Right ventricle myocardium superior (tissue), 1 donor: ENCODE measurements at regions not wholly inside any gene's neighbourhood (a gene's known extent, or its start where the extent isn't known, plus 50 kb on each side); places are given as distances from the start of the nearest gene placed in this dataset.

Source experiments
- ATAC-seq: fragments of 200-7000 bp; cut with Tn5 transposase; one replicate; pipeline ENCODE4 v1.9.1; 2020; ENCODE audit warnings: mild to moderate bottlenecking; ENCODE audit not compliant: poor library complexity
- DNase-seq: peaks from one replicate; pipeline ENCODE4 v3.0.0-alpha.2; 2020
- intact Hi-C: fragments of 100-400 bp; cut with DNase I; formaldehyde crosslinking; loops from one replicate; pipeline ENCODE4 v1.11.2; 2022
- donor health status: DM: no; HTN: yes; CAD: no; lungs with severe emphysema.

GRCh38 chr3:43783987-43784639 is 93.4 kb downstream of the ABHD5 start:
- intact Hi-C loops = no loop called here
- ATAC-seq (no peak), DNase-seq (no peak)

DNA sequence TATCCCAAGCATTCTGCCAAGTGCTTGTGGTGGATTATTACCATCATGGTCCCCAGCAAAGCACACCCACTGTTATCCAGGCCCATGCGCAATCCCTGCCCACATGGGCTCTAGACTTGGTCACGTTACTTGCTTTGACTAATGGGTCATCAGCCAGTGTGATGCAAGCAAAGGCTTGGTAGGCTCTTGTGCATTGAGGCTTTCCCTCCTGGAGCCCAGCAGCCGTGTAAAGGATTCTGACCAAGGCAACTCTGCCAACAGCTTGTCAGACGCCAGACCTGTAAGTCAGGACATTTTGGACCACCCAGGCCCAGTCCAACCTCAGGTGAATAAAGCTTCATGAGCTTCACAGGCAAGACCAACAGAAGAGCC is 93.9 kb downstream of the ABHD5 start:
- ATAC-seq (no peak), DNase-seq (no peak)
- intact Hi-C loops = no loop called here

DNA sequence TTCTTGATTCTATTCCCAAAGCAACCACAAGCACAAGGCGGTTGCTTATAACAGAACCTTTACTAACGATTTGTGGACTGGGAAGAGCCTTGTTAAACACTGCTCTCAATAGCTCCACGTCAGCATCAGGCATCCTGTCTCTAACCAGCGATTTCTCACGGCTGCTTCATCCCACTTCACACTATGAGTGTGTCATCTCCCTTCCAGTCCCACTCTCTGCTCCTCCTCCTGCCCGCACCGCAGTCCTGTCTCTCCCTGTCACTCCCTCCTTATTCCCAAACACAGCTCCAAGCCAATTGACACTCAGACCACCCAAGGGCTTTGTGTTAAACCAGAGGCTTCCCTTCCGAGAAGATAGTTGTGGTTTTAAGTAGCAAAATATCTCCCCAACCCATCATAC is 94.8 kb downstream of the ABHD5 start:
- DNase-seq = no peak
- no peak for ATAC-seq
- intact Hi-C loops = no loop called here

DNA sequence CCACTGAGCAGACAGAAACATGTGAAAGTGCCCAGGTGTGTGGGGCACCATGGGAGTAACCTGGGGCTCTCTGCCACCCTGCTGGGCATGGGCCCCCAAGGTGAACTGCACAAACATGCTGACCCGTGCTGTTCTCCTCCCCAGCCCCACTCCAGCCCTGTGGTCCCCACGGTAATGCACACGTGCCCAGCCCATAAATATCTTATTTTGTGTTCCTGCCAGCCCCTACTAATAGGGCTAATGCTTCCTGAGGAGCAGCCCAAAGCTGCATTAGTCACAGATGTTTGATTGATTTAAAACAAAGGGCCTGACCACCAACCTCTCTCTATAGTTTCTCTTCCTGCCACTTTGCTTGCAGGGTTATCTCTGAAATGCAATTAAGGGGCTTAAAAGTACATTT is 95.4 kb downstream of the ABHD5 start:
- intact Hi-C loops = no loop called here
- no peak for ATAC-seq
- no peak for DNase-seq

DNA sequence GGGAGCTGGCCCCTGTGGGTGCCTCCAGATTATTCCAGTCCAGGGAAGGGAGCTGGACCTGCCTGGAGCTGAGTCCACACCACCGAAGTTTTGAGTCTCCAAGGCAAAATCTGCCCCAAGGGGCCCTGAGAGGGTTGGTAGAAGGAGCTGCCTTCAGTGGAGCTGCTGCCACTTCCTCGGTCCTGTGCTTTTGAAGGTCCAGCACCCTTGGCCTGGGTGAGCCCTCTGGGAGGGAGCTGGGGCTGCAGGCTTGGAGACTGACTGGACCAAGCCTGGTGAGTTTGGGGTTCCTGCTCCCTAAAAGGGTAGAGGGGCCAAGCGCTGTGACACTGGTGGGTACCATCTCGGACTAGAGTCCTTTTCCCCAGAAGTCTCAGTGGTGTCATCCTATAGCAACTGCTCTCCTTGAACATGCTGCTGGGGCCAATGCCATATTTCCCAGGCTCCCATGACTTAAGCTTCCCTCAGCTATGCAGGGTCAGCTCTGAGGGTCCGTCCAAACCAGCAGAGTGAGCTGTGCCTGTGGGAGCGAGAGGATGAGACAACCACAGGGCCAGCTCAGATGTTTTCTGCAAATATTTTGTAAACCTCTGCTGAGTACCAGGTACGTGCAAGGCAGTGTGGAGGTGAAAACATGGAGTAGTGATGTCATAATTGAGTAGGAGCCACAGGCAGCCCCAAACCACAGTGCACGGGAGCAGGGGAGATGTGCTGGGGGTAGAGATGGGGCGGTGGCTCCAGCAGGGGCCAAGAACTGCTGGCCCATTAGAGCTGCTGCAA is 96.0 kb downstream of the ABHD5 start:
- ATAC-seq (no peak), DNase-seq (no peak)
- intact Hi-C loops = no loop called here

- DNase-seq (no peak), ATAC-seq (no peak)
- intact Hi-C loops = no loop called here
These were observed 96.6 kb downstream of the ABHD5 start for GRCh38 chr3:43787330-43787729.

DNA sequence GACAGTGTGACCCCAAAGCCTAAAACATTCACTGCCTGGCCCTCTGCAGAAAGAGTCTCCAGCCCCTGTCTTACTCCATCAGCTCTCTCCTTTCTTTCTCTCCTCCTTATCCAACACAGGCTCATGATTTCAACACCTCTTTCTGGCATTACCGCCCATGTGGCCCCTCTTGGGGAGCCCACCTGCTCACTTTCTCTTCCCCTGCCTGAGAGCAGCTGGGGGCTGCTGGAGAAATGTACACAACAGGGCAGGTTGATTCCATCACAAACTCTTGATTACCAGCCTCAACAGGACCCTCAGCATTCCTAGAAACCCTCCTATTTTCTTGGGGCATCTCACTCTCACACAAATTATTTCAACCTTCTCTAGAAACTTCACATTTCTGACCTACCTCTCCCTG is 98.3 kb downstream of the ABHD5 start:
- intact Hi-C loops = no loop called here
- ATAC-seq (no peak), DNase-seq (no peak)

DNA sequence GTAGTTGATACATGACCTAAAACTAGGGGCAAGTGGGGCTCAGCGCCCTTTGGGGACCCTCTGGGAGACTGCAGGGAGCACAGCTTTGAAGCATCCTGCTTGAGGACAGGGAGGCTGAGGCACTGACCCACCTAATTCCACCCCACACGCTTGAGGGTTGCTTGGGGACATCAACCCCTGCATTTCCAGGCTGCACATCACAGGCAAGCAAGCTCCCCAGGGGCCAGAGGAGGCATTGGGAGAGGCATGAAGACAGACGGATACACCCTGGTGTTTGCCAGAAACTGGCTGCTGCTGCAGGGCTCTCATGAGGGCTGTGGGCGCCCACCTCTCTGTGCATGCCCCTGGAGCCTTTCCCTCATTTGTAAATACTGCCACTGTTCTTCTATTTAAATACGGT is 99.3 kb downstream of the ABHD5 start:
- intact Hi-C loops = no loop called here
- DNase-seq = no peak
- ATAC-seq = no peak

GRCh38 chr3:43790476-43790875 is 99.7 kb downstream of the ABHD5 start:
- ATAC-seq (no peak), DNase-seq (no peak)
- intact Hi-C loops = no loop called here

DNA sequence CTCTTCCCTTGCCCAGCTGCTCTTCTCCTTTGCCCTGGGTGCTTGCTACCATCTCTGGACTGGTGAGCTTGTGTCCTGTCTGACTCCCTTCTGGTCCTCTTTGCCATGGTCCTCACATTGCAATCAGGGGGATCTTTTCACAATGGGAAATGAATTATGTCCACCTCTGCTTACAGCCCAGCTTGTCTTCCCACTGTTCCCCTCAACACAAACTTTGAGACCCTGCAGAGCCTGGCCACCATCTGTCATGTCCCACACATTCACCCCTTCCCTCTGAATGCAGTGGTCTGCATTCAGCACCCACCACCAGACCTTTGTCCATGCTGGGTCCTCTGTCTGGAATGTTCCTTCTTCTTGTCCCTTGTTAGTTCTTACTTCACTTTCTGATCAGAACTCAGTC is 100.5 kb downstream of the ABHD5 start:
- ATAC-seq = no peak
- intact Hi-C loops = no loop called here
- no peak for DNase-seq

DNA sequence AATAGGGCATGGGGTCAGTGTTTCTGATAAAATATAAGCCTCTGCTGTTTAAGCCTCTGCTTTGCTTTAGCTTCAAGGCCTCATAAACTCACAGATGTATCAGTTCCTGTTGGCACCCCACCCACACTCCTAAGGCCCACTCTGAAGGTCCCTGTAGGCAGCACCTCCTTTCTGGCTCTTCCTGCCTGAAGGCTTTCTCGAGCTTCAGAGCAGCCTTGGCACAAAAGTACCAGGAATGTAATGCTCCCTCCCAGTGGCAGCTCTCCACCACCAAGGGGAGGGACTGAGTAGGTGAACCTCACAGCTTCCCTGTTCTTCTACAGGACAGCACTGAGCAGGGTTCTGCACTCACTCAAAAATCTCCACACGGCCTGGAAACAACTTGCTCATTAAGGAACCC is 102.2 kb downstream of the ABHD5 start:
- intact Hi-C loops = no loop called here
- DNase-seq (no peak), ATAC-seq (no peak)

- ATAC-seq (no peak), DNase-seq (no peak)
- intact Hi-C loops = no loop called here
These were observed 103.1 kb downstream of the ABHD5 start for GRCh38 chr3:43793648-43794372.

DNA sequence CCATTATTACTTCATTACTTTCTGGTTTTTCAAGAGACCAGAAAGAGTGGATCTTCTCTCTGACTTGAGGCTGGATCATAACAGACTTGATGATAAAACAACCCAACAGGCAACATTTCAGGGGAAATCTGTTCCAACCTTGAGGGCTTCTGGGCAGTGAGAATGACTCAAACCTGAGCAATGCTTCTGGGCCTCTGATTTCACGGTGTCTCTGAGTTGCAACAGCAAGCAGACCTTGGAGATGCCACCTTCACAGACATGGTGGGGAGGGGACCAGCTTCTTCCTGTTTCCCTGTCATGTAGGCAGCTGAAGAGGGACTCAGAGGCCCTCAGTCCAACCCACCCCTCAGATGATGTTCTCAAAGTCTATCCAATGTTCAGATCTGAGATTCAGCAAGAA is 104.0 kb downstream of the ABHD5 start:
- intact Hi-C loops = no loop called here
- DNase-seq (no peak), ATAC-seq (no peak)

DNA sequence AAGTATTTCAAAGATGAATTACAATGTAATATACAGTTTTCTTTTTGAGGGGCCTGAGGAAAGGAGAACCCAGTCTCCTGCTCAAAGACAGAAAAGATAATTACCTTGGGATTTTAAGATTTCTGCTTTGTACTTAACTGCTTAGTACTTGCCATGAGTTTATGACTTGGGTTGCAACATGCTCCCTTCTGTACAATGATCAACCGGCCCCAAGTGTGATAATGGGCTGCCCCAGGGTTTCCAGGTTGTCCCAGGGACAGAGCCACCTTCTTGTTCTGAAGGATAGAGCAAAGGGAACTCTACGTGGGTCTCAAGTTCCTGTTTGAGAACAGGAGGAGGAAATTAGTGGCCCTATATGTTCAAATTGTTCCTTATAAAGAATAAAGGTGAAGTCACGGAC is 104.8 kb downstream of the ABHD5 start:
- intact Hi-C loops = no loop called here
- DNase-seq (no peak), ATAC-seq (no peak)

- ATAC-seq (no peak), DNase-seq (no peak)
- intact Hi-C loops = no loop called here
These were observed 105.4 kb downstream of the ABHD5 start for GRCh38 chr3:43796041-43796596.

- DNase-seq (no peak), ATAC-seq (no peak)
- intact Hi-C loops = no loop called here
These were observed 107.1 kb downstream of the ABHD5 start for GRCh38 chr3:43797794-43798193.

GRCh38 chr3:43810797-43811196 is 120.1 kb downstream of the ABHD5 start:
- no peak for ATAC-seq
- intact Hi-C loops = no loop called here
- no peak for DNase-seq

DNA sequence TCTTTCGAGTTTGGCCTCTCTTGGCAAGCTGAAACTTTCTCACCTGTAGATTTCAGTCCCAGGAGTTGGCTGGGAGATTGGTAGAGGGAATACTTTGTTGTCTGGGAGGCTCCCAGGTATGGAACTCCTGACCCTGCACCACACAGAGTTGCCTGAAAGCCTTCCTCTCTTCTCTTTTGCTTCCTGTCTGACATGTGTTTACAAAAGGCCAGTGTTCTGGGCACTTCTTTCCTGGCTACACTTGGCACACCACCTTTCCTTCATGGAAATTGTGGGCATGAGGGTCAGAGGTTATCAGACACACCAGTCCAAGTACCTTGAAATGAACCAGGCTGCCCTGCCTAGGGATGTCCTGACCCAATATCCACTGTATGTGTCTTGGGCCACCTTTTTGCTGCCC is 123.7 kb downstream of the ABHD5 start:
- intact Hi-C loops = no loop called here
- no peak for ATAC-seq

GRCh38 chr3:43816372-43816771 is 125.6 kb downstream of the ABHD5 start:
- no peak for ATAC-seq
- intact Hi-C loops = no loop called here
- no peak for DNase-seq

More for the DNA sequence above, 123.7 kb downstream of the ABHD5 start:
- no peak for DNase-seq

DNA sequence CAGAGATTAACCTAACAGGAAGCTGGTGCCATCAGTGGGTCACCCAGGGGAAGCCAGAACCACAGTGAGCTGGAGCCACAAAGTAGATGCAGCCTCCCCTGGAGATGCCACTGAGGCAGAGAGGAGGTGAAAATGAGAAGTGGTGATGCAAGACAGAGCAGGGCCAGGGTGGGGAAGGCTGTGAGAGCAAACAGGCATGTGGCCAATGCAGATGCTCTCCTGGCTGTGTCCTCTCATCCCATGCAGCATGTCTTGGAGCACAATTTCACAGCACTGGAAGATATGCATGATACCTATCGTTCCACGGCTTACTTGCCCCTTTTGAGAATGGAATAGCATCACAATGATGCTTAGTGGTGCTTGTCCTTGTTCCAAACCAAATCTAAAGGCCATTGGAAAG is 126.3 kb downstream of the ABHD5 start:
- DNase-seq (no peak), ATAC-seq (no peak)
- intact Hi-C loops = no loop called here
